HEK293 (cell line): ENCODE measurements at regions not wholly inside any gene's neighbourhood (a gene's known extent, or its start where the extent isn't known, plus 50 kb on each side); places are given as distances from the start of the nearest gene placed in this dataset.

Experiments used
- CTCF ChIA-PET: fragments of 350-600 bp; formaldehyde crosslinking; extraction: SDS; loops from one replicate; lab custom pipeline; 2021; ENCODE audit warnings: antibody characterized with exemption; lab: Yijun Ruan, JAX
- POLR2A ChIA-PET: fragments of 300-600 bp; formaldehyde crosslinking; extraction: SDS; loops from one replicate; lab custom pipeline; 2020; ENCODE audit warnings: antibody characterized with exemption, inconsistent platforms; lab: Yijun Ruan, JAX
- H3K27ac ChIP-seq: fragments of 200-500 bp; sonication (Bioruptor generic); 2 replicates; pipeline ENCODE4 v1.5.1; 2014; ENCODE audit warnings: low read depth, low read length, control low read depth, inconsistent platforms; ENCODE audit errors: extremely low read depth
- H3K36me3 ChIP-seq, 2 experiments: fragments of 200-500 bp in 1 of 2; sonication (Bioruptor generic) in 1 of 2; 1 replicate in 1 of 2; 2 replicates in 1 of 2; pipeline ENCODE4 v1.5.1; 2014 to 2017; ENCODE audit warnings: inconsistent platforms in 2 of 2, low read length in 2 of 2; ENCODE audit not compliant: control insufficient read depth in 2 of 2, insufficient read depth in 1 of 2
- H3K4me1 ChIP-seq: fragments of 200-500 bp; sonication (Bioruptor generic); 2 replicates; pipeline ENCODE4 v1.5.1; 2014; ENCODE audit warnings: mild to moderate bottlenecking, low read length, inconsistent platforms; ENCODE audit not compliant: control insufficient read depth, insufficient read depth
- H3K4me3 ChIP-seq: 2 replicates; pipeline ENCODE4 v1.5.1; 2011; ENCODE audit warnings: low read depth, mild to moderate bottlenecking, control low read depth, low read length, moderate library complexity
- H3K9me3 ChIP-seq: fragments of 200-500 bp; sonication (Bioruptor generic); 2 replicates; pipeline ENCODE4 v1.5.1; 2014; ENCODE audit warnings: low read depth, low read length, inconsistent platforms; ENCODE audit not compliant: control insufficient read depth, insufficient read depth
- GLIS2 ChIP-seq: fragments of 450-650 bp; formaldehyde crosslinking; IDR thresholded peaks from 2 replicates; pipeline ENCODE4 v1.5.1; 2016; ENCODE audit warnings: missing biosample characterization, missing genetic modification characterization
- HOXC10 ChIP-seq: sonication (generic); formaldehyde crosslinking; IDR thresholded peaks from 2 replicates; pipeline ENCODE4 v1.8.1; 2023; ENCODE audit warnings: mild to moderate bottlenecking, missing genetic modification reagents
- SP2 ChIP-seq: fragments of 450-650 bp; formaldehyde crosslinking; IDR thresholded peaks from 2 replicates; pipeline ENCODE4 v1.5.1; 2016; ENCODE audit warnings: missing biosample characterization, missing genetic modification characterization
- ZEB2 ChIP-seq: fragments of 450-650 bp; formaldehyde crosslinking; IDR thresholded peaks from 2 replicates; pipeline ENCODE4 v1.5.1; 2016; ENCODE audit warnings: missing biosample characterization, missing genetic modification characterization
- ZFP37 ChIP-seq: fragments of 450-650 bp; formaldehyde crosslinking; IDR thresholded peaks from 2 replicates; pipeline ENCODE4 v1.5.1; 2016; ENCODE audit warnings: missing biosample characterization, missing genetic modification characterization
- ZFP69B ChIP-seq: fragments of 450-650 bp; formaldehyde crosslinking; IDR thresholded peaks from 2 replicates; pipeline ENCODE4 v1.5.1; 2016; ENCODE audit warnings: missing biosample characterization, missing genetic modification characterization
- ZIC2 ChIP-seq: fragments of 450-650 bp; formaldehyde crosslinking; IDR thresholded peaks from 2 replicates; pipeline ENCODE4 v1.5.1; 2016; ENCODE audit warnings: missing biosample characterization, missing genetic modification characterization
- ZNF140 ChIP-seq: fragments of 450-650 bp; formaldehyde crosslinking; IDR thresholded peaks from 2 replicates; pipeline ENCODE4 v1.5.1; 2016; ENCODE audit warnings: missing biosample characterization, missing genetic modification characterization
- ZNF211 ChIP-seq: fragments of 450-650 bp; formaldehyde crosslinking; IDR thresholded peaks from 2 replicates; pipeline ENCODE4 v1.5.1; 2016; ENCODE audit warnings: low read depth, missing biosample characterization, missing genetic modification characterization
- ZNF214 ChIP-seq: fragments of 450-650 bp; formaldehyde crosslinking; IDR thresholded peaks from 2 replicates; pipeline ENCODE4 v1.5.1; 2017; ENCODE audit warnings: missing biosample characterization, mild to moderate bottlenecking, missing genetic modification characterization, borderline replicate concordance
- ZNF280D ChIP-seq: fragments of 450-650 bp; formaldehyde crosslinking; IDR thresholded peaks from 2 replicates; pipeline ENCODE4 v1.5.1; 2016; ENCODE audit warnings: missing biosample characterization, missing genetic modification characterization
- ZNF362 ChIP-seq: fragments of 450-650 bp; formaldehyde crosslinking; IDR thresholded peaks from 2 replicates; pipeline ENCODE4 v1.5.1; 2016; ENCODE audit warnings: missing biosample characterization, missing genetic modification characterization
- ZNF394 ChIP-seq: fragments of 450-650 bp; formaldehyde crosslinking; IDR thresholded peaks from 2 replicates; pipeline ENCODE4 v1.5.1; 2016; ENCODE audit warnings: missing biosample characterization, missing genetic modification characterization, mild to moderate bottlenecking, moderate library complexity, borderline replicate concordance
- ZNF510 ChIP-seq: fragments of 450-650 bp; formaldehyde crosslinking; IDR thresholded peaks from 2 replicates; pipeline ENCODE4 v1.5.1; 2018; ENCODE audit warnings: mild to moderate bottlenecking, missing genetic modification characterization, missing biosample characterization; ENCODE audit not compliant: insufficient replicate concordance
- ZNF561 ChIP-seq: fragments of 450-650 bp; IDR thresholded peaks from 2 replicates; pipeline ENCODE4 v1.5.1; 2018; ENCODE audit warnings: missing biosample characterization, missing genetic modification characterization, borderline replicate concordance
- ZNF600 ChIP-seq: fragments of 450-650 bp; formaldehyde crosslinking; IDR thresholded peaks from 2 replicates; pipeline ENCODE4 v1.5.1; 2016; ENCODE audit warnings: missing biosample characterization, missing genetic modification characterization
- ZNF747 ChIP-seq: fragments of 450-650 bp; formaldehyde crosslinking; IDR thresholded peaks from 2 replicates; pipeline ENCODE4 v1.5.1; 2016; ENCODE audit warnings: missing biosample characterization, missing genetic modification characterization
- ZNF830 ChIP-seq: fragments of 450-650 bp; IDR thresholded peaks from 2 replicates; pipeline ENCODE4 v1.5.0; 2018; ENCODE audit warnings: missing biosample characterization, missing genetic modification characterization, low read depth, mild to moderate bottlenecking, moderate library complexity
- TF ChIP-seq, protein P1 (sequence below): fragments of 450-650 bp; formaldehyde crosslinking; IDR thresholded peaks from 2 replicates; pipeline ENCODE4 v1.5.1; 2016; ENCODE audit warnings: missing biosample characterization, missing genetic modification characterization
- TF ChIP-seq, protein P2 (sequence below): fragments of 450-650 bp; formaldehyde crosslinking; IDR thresholded peaks from 2 replicates; pipeline ENCODE4 v1.5.1; 2016; ENCODE audit warnings: missing biosample characterization, missing genetic modification characterization
- TF ChIP-seq, protein P3 (sequence below): fragments of 450-650 bp; formaldehyde crosslinking; IDR thresholded peaks from 2 replicates; pipeline ENCODE4 v1.5.1; 2016; ENCODE audit warnings: missing biosample characterization, missing genetic modification characterization

DNA sequence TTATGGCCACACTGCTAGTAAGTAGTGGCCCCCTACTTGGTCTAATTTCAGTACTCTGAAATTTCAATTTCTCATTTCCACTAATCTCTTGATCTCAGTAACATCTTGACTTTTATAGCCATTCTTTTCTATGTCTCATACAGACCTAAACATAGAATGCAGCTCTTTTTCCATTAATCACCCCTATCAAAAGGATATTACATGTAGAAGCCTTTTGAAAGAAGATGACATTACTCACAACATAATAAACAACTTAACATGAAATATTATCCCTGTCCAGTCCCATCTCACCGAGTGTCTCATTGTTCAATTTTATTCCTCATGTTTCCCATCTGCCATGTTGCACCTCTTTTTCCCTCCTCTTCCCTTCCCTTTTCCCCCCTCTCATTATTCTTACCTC is 81.1 kb upstream of the KLHL13 start:
- no peaks in the 10 kb centered on the region for H3K36me3 ChIP-seq
- H3K9me3 ChIP-seq: no peaks in the 10 kb centered on the region
- H3K4me1 ChIP-seq: no peaks in the 10 kb centered on the region
- H3K27ac ChIP-seq: no peak overlapping the region
- H3K4me3 ChIP-seq: no peak overlapping the region
- POLR2A ChIA-PET: interaction anchor here (0.6 kb wide), 1 partner anchor 8 kb away, joined by 6 read pairs; no protein-coding TSS in a partner anchor
- CTCF ChIA-PET: interaction anchor here (0.6 kb wide), 1 partner anchor 946 kb away, joined by 3 read pairs; no protein-coding TSS in a partner anchor
- TF ChIP-seq ZFP69B (tag by site-specific recombination) (no peak), HOXC10 (CRISPR knock-in tag) (no peak), ZNF510 (tag by site-specific recombination) (no peak), ZEB2 (tag by site-specific recombination) (no peak), SP2 (tag by site-specific recombination) (no peak), ZNF362 (tag by site-specific recombination) (no peak), ZFP37 (tag by site-specific recombination) (no peak), ZNF394 (tag by site-specific recombination) (no peak)
- TF ChIP-seq, protein P1, sequence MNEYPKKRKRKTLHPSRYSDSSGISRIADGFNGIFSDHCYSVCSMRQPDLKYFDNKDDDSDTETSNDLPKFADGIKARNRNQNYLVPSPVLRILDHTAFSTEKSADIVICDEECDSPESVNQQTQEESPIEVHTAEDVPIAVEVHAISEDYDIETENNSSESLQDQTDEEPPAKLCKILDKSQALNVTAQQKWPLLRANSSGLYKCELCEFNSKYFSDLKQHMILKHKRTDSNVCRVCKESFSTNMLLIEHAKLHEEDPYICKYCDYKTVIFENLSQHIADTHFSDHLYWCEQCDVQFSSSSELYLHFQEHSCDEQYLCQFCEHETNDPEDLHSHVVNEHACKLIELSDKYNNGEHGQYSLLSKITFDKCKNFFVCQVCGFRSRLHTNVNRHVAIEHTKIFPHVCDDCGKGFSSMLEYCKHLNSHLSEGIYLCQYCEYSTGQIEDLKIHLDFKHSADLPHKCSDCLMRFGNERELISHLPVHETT (tag by site-specific recombination): no peak

DNA sequence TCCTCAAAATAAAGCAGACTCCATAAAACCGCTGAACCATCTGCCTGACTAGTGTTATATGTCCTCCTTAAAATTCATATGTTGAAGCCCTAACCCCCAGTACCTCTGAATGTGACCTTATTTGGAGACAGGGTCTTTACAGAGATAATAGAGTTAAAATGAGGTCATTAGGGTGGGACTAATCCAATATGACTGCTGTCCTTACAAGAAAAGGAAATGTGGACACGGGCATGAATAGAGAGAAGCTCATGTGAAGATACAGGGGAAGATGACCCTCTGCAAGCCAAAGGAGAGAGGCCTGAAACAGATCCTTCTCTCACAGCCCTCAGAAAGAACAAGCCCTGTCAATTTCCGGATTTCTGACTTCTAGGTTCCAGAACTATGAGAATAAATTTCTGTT is 82.0 kb upstream of the KLHL13 start:
- Histone ChIP-seq H3K4me3 (no peak overlapping the region), H3K9me3 (no peaks in the 10 kb centered on the region), H3K36me3 (no peaks in the 10 kb centered on the region), H3K27ac (no peak overlapping the region), H3K4me1 (no peaks in the 10 kb centered on the region)
- ChIA-PET POLR2A (no interaction called here), CTCF (no interaction called here)
- TF ChIP-seq ZFP37 (tag by site-specific recombination): no peak
- no peak for TF ChIP-seq ZNF140 (tag by site-specific recombination)
- TF ChIP-seq, protein P2, sequence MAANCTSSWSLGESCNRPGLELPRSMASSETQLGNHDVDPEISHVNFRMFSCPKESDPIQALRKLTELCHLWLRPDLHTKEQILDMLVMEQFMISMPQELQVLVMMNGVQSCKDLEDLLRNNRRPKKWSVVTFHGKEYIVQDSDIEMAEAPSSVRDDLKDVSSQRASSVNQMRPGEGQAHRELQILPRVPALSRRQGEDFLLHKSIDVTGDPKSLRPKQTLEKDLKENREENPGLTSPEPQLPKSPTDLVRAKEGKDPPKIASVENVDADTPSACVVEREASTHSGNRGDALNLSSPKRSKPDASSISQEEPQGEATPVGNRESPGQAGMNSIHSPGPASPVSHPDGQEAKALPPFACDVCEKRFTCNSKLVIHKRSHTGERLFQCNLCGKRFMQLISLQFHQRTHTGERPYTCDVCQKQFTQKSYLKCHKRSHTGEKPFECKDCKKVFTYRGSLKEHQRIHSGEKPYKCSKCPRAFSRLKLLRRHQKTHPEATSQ: no peak
- TF ChIP-seq ZNF214: no peak
- no peak for TF ChIP-seq ZNF280D (tag by site-specific recombination)
- TF ChIP-seq ZNF747 (tag by site-specific recombination): no peak
- no peak for TF ChIP-seq ZNF211 (tag by site-specific recombination)
- TF ChIP-seq, protein P3, sequence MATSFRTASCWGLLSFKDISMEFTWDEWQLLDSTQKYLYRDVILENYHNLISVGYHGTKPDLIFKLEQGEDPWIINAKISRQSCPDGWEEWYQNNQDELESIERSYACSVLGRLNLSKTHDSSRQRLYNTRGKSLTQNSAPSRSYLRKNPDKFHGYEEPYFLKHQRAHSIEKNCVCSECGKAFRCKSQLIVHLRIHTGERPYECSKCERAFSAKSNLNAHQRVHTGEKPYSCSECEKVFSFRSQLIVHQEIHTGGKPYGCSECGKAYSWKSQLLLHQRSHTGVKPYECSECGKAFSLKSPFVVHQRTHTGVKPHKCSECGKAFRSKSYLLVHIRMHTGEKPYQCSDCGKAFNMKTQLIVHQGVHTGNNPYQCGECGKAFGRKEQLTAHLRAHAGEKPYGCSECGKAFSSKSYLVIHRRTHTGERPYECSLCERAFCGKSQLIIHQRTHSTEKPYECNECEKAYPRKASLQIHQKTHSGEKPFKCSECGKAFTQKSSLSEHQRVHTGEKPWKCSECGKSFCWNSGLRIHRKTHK: no peak
- no peak for TF ChIP-seq ZIC2 (tag by site-specific recombination)
- TF ChIP-seq HOXC10 (CRISPR knock-in tag): no peak
- TF ChIP-seq ZNF600 (tag by site-specific recombination): no peak
- TF ChIP-seq ZNF561: no peak
- no peak for TF ChIP-seq GLIS2 (tag by site-specific recombination)
- TF ChIP-seq ZNF830 (tag by site-specific recombination): no peak
